SH-SY5Y (cell line): ENCODE measurements at regions not wholly inside any gene's neighbourhood (a gene's known extent, or its start where the extent isn't known, plus 50 kb on each side); places are given as distances from the start of the nearest gene placed in this dataset.

Experiments
- GATA2 ChIP-seq: IDR thresholded peaks from 2 replicates; pipeline ENCODE4 v1.6.1; 2011; ENCODE audit warnings: mild to moderate bottlenecking, low read depth, low read length
- GATA3 ChIP-seq: IDR thresholded peaks from 2 replicates; pipeline ENCODE4 v1.6.1; 2011; ENCODE audit warnings: low read depth, mild to moderate bottlenecking, low read length, moderate library complexity

DNA sequence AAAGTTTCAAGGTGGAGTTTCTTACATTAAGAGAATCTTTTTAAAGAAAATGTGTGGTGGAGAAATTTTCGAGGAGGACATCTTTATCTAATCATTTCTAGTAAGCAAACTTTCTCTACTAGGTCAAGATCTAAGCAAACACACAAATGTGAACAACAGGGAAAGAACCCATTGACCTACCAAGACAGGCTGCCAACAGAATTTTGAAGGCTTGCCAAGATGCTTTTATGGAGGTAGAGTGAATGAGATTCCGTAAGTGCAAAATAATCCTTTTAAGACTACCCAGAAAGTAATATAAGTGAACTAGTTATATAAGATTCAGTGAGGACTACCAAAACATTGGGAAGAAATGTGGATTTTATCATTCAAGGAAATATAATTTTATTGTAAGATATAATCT, 357.1 kb upstream of the PDE3A start:
- TF ChIP-seq GATA2, result no peak
- TF ChIP-seq GATA3, result no peak
